ENCODE measurements at regions not wholly inside any gene's neighbourhood (a gene's known extent, or its start where the extent isn't known, plus 50 kb on each side); places are given as distances from the start of the nearest gene placed in this dataset.
"Not testable (repeated sequence)": the region's sequence is repeated elsewhere in the genome, so short reads cannot be mapped to it uniquely, and the experiment has no call there.

DNA sequence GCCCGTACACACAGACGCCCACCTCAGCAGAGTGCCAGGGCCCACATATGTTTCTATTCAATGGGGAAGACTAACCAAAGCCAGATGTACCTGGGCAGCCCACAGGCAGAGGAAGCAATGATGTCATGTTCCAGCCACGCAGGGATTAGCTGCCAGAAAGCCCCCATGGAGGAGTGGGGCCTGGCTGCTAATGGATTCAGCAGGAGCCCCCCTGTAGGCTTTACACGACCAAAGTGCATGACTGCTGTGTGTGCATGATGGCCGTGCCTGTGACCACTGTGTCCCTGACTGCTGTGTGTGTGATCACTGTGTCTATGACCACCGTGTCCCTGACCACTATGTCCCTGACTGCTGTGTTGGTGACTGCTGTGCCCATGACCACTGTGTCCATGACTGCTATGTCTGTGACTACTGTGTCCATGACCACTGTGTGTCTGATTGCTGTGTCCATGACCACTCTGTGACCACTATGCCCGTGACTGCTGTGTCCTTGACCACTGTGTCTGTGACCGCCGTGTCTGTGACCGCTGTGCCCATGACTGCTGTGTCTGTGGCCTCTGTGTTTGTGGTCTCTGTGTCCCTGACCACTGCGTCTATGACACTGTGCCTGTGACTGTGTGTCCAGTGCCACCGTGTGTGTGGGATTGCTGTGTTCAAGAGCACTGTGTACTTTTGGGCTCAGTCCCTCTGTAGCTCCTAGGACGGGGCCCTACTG, 409.3 kb downstream of the RPS24 start:
- DNase-seq = no peak

DNA sequence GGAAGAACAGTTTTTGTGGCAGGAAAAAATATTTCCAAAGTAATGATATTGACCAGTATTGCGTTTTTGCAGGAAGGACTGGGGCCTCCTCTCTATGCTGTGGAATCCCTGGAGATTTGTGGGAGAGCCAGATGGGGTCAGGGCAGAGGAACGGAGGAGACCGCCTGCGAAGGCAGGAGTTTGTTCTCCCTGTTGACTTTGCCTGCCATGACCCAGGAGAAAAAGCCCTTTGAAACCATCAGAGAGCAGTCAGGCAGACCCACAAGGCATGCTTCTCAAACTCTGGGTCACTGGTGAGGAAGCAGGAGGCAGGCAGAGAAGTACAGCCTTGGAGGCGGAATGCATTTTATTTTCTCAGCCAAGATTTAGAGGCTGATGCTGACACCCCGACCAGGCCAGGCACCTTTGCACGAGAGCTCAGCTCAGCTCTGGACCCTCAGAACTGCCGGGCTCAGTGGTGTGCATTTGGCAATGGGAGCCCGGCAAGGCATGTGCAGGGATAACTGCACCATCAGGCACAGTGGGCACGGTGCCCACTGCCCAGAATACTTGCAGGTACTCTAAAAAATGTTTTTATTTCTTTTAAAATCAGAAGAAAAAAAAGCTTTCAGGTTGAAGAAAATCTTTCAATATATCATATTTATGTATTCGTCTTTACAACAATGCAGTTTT, 410.4 kb downstream of the RPS24 start:
- no peak for DNase-seq

DNA sequence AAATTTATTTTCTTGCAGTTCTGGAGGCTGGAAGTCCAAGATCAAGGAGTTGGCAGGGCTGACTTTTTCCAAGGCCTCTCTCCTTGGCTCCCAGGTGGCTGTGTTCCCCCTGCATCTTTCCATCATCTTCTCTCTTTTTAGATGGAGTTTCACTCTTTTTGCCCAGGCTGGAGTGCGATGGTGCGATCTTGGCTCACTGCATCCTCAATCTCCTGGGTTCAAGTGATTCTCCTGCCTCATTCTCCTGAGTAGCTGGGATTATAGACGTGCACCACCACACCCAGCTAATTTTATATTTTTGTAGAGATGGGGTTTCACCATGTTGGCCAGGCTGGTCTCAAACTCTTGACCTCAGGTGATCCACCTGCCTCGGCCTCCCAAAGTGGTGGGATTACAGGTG, 411.1 kb downstream of the RPS24 start:
- not testable (repeated sequence) for DNase-seq

DNA sequence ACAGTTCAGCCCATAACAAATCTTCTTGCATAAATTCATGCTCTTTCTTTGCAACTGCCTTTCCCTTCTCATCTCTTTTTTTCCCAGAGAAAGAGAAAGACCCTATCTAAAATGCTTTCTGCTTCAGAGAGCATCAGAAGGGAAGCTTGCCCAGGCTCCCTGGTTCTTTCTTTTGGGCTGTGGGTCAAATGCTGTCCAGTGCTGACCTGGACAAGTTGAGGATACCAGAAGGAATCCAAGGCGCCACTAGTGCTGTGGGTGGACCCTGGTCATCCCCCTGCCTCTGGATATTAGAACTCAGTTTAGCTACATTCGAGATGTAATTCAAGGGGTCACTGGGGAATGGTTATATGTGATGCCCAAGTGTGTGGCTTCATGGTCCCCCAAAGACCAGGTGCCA, 411.6 kb downstream of the RPS24 start:
- no peak for DNase-seq

DNA sequence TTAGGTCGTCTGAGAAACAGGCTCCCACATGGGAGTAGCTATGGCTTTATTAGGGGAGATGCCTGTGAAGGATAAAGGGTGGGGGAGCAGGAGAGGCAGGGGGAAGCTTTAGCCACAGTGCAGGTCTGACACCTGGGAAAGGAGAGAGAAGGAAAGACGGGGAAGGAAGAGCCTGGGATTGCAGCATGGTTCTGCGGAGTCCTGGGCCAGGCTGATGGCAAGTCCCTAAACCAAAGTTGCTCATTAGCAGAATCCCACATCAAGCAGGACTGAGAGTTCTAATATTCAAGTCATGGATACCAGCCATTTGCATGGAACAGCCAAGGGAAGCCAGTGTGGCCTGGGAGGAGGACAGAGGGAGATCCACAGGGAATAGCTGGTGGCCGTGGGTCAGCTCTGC, 414.8 kb downstream of the RPS24 start:
- no peak for DNase-seq

DNA sequence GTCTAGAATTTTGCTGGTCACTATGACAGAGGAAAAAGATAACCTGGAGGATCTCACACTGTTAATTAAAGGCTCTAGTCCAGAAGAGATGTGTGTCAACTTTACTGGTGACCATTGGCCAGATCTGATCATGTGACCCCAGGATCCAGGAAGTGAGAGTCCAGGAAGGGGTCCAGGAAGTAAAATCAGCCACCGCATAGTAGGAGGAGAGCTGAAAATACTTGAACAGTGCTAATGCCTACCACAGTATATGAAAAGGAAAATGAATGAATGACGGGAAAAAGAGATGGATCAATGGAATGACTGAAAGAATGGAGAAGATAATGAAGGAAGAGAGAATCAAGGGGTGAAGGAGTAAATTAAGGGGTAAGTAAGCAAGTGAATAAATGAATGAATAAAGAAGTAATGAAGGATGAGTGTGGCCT, 415.3 kb downstream of the RPS24 start:
- no peak for DNase-seq

DNA sequence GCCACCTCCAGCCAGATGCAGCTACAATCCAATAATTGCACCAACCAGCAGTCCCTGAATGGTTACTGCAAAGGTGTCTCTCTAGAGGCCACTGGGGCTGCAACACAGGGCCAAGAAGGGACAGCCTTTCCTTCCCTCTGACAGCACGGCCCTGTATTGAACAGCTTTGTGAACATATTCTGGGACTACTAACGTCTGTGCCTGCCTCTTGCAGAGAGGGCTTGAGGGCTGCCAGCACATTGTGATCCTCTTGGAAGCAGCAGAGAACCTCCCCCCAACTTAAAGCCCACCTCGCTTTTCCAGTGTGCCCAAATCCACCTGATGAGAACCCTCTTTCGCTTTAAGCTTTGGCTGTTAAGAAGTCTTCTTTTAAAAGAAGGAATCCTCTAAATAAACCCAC, 415.9 kb downstream of the RPS24 start:
- DNase-seq = no peak

DNA sequence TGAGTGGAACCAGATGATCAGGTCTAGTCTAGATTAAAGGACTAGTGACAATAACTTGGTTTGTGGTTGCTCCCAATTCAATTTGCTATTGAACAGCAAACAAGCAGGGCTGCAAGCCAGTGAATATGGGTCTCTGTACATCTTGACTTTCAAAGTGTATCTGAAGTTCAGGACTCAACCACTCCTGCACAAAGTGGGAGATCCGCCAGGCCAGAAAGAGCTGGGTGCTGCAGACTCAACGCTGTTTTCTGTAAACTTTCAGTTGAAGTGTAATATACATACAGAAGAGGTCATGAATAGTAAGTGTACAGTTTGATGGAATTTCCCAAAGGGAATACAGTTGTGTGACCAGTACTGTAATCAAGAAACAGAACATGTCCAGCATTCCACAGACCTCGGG, 416.6 kb downstream of the RPS24 start:
- no peak for DNase-seq

DNA sequence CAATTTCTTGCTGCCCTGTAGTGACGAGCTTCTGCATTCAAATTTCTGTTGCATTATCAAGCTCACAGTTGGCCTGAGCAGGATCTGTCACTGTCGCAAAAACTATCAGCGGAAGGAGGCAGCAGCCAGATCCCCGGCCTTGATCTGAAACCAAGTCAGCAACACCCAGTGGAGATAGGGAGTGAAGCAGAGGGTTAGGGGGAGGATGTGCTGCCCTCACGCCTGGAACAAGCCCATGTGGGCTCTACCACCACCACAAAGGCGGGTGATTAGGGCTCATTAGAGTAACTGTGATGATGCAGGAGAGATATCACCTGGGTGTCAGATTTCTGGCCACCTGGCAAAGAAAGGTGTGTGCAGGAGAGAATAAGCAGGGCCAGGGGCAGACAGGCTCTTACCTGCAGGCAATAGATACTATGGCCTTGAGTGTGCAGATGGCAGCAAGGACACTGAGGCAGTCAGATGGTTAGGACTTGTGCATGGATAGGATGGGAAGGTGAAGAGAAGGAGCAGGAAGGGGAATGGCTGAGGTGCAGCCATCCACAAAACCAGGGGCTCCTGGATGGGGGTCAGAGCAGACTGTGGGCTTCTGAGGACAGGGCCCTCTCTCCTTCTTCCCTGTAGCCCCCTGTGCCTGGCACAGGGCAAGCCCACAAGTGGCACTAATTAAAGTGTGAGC, 417.3 kb downstream of the RPS24 start:
- DNase-seq = no peak

DNA sequence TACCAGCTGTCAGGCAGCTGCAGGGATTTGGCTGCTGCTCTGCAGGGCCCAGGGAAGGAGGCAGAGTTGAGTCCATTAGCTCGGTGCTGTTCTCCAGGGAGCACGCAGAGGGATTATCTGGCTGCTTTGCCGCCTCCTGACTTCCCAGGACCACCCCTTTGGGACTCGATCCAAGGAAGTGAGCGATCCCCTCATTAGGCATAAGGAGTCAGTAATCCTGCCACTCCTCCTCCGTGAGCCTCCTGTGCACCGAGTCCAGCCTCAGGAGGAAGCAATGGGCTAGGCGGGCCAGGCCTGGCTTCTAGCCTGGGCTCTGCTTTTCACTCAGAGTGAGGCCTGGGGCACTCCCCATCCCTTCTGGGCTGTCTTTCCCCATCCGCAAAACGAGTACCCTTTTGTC, 417.9 kb downstream of the RPS24 start:
- DNase-seq = no peak

DNA sequence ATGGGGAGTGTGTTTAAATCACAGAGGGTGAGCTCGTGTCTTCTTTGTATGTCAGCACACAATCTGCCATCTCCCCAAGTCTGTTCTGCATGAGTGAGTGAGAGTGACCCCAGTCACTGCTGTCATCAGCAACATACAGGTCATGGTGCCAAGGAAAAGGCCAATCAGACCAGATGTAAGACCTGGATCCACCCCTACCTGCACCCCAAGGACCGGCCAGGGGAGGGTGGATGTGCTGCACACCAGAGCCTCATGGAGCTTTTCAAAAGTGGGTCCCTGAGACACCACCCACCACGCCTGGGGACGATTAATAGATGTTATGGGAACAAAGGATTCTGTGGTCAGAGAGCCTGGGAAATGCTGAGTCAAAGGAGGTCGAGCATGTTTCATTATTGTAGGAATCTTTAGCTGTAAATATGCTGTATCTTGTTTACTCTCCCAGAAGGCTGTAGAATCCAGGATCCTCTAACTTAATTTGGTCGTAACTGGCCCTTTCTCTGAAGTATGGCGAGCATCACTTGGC, 420.5 kb downstream of the RPS24 start:
- no peak for DNase-seq

DNA sequence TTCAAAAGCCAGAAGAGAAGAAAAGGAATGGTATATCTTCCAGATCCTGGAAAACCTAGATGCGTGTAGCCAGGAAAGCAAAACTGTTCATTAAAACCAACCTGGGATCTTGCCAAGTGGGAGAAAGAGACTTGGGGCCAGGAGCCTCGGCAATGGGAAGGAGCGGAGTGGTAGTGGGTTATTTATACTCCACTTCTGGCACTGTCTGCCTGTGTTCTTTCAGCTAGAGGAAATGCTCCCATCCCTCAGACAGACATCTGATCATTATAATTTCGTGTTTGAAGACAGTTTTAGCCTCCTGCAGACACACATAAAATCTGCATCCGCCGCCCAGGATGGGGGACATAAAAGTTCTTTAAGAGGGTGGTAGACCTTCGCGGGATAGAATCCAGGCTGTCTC, 421.6 kb downstream of the RPS24 start:
- DNase-seq = no peak

DNA sequence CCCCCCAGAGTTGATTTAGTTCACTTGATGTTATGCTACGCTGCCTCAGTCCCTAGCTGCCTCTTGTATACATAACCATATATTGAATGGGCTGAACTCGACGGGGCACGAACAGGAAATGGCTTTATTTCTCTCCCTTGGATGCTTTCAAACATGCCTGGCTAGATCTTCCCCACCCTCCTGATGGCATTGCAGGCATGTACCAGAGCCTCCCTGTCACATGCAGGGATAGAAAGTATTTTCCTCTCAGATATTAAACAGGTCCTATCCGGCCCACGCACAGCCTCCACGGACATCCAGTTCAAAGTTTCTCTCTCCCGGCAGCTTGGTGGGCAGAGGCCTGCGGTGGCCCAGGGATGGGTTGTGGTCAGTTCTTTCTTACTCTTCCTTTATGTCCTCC, 422.1 kb downstream of the RPS24 start:
- no peak for DNase-seq

DNA sequence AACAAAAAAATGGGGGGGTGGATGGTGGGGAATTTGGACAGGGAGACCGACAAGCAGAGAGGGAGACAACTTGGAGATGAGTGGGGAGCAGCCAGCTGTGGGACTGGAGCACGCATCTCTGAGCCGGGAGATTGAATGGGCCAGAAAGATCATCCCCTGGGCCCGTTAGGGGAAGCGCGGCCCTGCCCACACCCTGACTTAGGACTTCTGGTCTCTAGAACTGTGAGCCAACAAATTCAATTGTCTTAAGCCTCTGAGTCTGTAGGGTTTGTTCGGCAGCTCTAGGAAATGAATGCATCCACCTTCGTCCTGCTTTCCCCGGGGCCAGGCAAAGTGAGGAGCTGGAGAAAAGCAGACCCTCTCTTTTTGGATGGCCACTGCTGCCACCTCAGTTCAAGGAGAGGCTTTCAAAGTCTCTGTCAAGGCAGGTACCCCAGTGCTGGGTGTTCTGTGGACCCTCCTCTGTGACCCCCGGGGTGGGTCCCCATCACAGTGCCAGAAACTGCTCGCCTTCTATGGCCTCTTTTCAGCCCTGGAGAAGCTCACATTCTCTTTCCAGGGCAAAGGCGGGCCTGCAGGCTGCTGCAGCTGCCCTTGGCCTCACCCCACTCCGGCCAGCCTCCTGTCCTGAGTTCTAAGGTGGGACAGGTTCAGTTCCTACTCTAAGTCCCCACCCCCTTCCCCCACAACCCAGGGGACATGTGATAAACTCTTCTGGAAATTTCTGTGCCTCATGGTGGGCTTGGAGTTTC, 423.2 kb downstream of the RPS24 start:
- no peak for DNase-seq

DNA sequence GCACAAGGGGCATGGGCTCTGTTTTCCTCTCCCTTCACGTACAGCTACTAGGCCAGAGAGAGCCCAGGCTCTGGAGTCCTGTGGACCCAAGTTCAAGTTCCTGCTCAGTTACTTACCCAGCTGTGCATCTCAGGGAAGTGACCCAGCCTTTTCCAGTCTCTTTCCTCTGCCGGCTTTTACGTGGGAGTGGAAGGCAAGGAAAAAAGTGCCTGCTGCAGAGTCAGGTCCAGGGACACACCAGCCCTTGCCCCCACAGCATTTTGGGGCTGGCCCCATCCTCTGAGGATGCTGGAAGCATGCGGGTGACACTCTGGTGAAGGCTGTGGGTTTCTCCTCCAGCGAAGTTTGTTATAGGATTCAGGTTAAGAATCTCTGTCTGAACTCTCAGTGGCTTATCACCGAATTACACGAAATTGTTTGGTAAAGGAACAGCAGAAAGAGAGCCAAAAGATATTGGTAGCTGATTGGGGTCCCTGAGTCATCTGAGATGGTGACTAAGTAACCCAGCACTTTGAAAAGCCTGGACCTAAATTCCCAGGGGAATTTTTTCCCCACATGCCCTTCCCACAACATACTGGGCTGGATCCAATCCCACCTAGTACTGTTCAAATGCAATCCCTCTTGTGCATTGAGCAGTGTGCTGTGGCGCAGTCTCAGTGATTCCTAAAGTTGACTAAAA, 424.3 kb downstream of the RPS24 start:
- DNase-seq = no peak

DNA sequence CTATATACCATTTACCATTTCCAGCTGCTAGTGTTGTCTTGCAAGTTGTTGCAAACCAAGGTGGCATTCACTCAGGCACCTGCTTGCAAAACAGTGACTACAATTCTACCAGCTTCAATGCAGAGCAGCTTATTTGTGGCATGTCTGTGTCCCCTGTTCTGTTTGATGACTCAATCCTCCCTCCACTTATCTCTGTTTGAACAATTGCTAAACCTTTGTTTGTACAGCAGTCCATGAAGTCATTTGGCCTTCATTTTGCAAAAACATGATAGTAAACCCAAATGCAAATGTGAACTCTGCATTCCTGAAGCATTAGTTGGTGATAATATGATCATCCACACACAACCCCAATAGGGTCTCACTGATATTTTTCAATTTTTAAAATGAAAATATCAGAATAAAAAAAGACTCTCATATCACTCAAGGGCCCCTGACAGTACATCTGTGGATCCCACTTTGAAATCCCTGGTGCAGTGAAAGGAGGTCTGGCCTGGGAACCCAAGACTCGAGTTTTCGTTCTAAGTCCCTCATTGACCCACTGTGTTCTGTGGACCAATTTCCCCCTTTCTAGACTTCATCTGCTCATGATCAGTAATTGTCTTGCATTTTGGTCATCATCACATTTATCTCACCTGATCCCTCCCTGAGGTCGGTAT, 425.4 kb downstream of the RPS24 start:
- DNase-seq = no peak

DNA sequence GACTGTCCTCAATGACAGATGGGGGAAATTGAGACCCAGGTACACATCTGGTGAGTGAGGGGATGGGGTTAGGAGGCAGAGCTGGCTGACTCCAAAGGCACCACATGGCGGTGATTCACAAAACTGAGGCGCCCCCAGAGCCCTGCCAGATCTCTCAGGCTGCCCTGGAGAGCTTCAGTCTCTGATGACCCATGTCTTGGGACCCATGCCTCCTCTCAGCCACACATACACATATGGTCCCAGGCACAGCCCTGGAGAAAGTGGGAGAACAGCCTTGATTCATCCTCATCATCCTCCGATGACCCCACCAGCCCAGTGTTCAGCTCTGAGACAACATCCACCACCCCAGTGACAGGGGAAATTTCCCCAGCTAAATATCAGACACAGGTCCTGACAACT, 426.0 kb downstream of the RPS24 start:
- no peak for DNase-seq

DNA sequence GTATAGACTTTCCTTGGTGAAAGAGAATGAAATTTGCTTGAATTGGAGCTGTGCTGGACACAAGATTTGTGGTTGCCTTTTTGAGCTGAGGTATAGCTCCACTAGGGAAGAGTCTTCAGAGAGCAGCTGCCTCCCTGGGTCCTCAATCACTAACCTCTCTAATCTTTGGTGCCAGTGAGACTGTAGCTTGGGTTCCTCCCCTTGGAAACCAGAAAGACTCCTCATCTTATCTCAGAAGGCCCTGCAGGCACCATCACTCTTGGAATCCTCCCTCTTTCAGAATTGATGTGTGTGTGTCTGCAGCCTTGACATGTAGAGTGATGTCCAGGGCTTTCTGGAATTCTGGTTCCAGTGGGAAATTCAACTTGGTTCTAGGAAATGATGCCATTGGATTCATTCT, 426.5 kb downstream of the RPS24 start:
- DNase-seq = no peak

DNA sequence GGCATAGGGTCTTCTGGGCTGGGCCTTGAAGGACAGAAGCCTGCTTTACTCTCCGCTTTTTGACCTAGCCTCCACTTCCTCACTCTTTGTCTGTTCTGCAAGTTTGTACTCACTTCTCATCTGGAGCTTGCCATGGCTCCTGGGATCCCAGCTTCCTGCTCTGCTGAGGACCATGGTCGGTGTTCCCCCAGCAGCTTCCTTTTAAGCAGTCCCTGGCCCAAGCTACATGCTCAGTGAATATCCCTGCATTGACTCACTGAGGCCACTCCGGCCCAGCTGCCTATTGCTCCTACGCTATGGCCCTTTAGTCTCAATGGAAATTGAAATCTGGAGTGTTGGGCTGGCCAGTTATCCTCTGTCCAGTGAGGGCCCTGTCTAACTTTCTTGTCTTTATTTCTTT, 427.7 kb downstream of the RPS24 start:
- DNase-seq = no peak

DNA sequence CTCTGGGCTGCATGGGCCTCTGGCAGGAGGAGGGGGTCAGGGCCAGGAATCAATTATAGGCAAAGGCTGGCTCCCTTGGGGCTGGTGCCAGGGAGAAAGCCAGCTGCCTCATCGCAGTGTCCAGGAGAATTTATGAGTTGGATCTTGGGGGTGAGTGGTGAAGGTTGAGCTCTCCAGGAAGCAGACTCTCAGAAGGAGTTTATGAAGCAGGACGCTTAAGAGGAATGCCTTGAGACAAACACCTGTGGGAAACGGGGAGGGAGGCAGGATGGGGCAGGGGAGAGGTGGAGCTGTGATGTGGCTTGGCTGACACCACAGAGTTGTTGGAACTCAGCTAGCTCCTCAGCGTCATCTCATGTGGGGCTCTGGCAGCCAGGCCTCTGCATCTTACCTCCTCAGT, 428.5 kb downstream of the RPS24 start:
- no peak for DNase-seq

DNA sequence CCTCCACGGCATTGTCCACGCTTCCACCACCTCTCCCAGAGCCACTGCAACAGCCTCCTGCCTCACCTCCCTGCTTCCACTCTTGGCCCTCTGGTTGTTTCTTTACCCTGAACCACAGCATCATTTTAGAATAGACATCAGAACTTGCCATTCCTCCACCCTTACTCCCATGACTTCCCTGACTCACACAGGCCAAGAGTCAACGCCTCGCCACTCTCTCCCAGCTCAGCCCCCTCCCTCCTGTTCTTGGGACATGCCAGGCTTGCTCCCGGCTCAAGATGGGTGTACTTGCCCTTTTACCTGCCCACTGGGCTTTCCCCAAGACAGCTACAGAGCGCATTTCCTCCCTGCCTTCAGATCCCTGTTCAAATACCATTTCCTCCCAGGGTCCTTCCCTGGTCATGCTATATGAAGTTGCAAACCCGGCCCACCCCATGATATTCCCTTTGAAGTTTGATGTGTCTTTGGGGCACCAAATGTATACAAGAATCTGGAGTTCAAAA, 429.1 kb downstream of the RPS24 start:
- DNase-seq = no peak

Measured in suppressor macrophage treated with lipopolysaccharide for 1 hour (primary cell).